BJ (cell line): ENCODE measurements at regions not wholly inside any gene's neighbourhood (a gene's known extent, or its start where the extent isn't known, plus 50 kb on each side); places are given as distances from the start of the nearest gene placed in this dataset.

Experiments used
- CTCF ChIA-PET: fragments of 350-600 bp; formaldehyde crosslinking; extraction: SDS; loops from one replicate; lab custom pipeline; 2021; ENCODE audit warnings: antibody characterized with exemption, inconsistent platforms; lab: Yijun Ruan, JAX
- POLR2A ChIA-PET: fragments of 300-600 bp; sonication (Branson Sonifier 250); formaldehyde crosslinking; extraction: SDS; loops from one replicate; lab custom pipeline; 2021; ENCODE audit warnings: antibody characterized with exemption; lab: Charles Lee
- DNase-seq: peaks from one replicate; pipeline ENCODE4 v3.0.0-alpha.2; 2011; ENCODE audit warnings: low read depth
- H3K27me3 ChIP-seq: 2 replicates; pipeline ENCODE4 v1.6.0; 2011; ENCODE audit warnings: low read length; ENCODE audit not compliant: control insufficient read depth, insufficient read depth
- H3K36me3 ChIP-seq: 2 replicates; pipeline ENCODE4 v1.5.1; 2011; ENCODE audit warnings: low read length; ENCODE audit not compliant: control insufficient read depth, insufficient read depth
- H3K4me3 ChIP-seq: 2 replicates; pipeline ENCODE4 v1.5.1; 2011; ENCODE audit warnings: low read depth, mild to moderate bottlenecking, control low read depth, low read length
- TF ChIP-seq, protein P1 (sequence below): IDR thresholded peaks from 2 replicates; pipeline ENCODE4 v1.5.1; 2011; ENCODE audit warnings: low read depth, mild to moderate bottlenecking, control low read depth, inconsistent platforms, low read length, moderate library complexity; ENCODE audit not compliant: insufficient read depth

GRCh38 chr7:41489885-41490284 is 213.0 kb downstream of the INHBA start:
- CTCF ChIA-PET, result no interaction called here
- H3K27me3 ChIP-seq, result no peaks in the 10 kb centered on the region
- no peak for DNase-seq
- TF ChIP-seq, protein P1, sequence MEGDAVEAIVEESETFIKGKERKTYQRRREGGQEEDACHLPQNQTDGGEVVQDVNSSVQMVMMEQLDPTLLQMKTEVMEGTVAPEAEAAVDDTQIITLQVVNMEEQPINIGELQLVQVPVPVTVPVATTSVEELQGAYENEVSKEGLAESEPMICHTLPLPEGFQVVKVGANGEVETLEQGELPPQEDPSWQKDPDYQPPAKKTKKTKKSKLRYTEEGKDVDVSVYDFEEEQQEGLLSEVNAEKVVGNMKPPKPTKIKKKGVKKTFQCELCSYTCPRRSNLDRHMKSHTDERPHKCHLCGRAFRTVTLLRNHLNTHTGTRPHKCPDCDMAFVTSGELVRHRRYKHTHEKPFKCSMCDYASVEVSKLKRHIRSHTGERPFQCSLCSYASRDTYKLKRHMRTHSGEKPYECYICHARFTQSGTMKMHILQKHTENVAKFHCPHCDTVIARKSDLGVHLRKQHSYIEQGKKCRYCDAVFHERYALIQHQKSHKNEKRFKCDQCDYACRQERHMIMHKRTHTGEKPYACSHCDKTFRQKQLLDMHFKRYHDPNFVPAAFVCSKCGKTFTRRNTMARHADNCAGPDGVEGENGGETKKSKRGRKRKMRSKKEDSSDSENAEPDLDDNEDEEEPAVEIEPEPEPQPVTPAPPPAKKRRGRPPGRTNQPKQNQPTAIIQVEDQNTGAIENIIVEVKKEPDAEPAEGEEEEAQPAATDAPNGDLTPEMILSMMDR, result no peak
- no peaks in the 10 kb centered on the region for H3K36me3 ChIP-seq
- no peak overlapping the region for H3K4me3 ChIP-seq
- POLR2A ChIA-PET, result no interaction called here

- TF ChIP-seq, protein P1, result no peak
- POLR2A ChIA-PET, result no interaction called here
- Histone ChIP-seq H3K4me3 (no peak overlapping the region), H3K27me3 (no peaks in the 10 kb centered on the region), H3K36me3 (no peaks in the 10 kb centered on the region)
- no peak for DNase-seq
- CTCF ChIA-PET, result interaction anchor here (1.4 to 1.5 kb wide), 2 partner anchors 9 to 18 kb away, joined by 3 read pairs; no protein-coding TSS in a partner anchor
Measured at GRCh38 chr7:41487229-41487940, 215.5 kb downstream of the INHBA start.

- no peak for DNase-seq
- TF ChIP-seq, protein P1, result no peak
- H3K36me3 ChIP-seq, result no peaks in the 10 kb centered on the region
- ChIA-PET POLR2A (no interaction called here), CTCF (interaction anchor here (0.7 kb wide), 1 partner anchor 726 kb away, joined by 3 read pairs; no protein-coding TSS in a partner anchor)
- no peaks in the 10 kb centered on the region for H3K27me3 ChIP-seq
- H3K4me3 ChIP-seq, result no peak overlapping the region
Measured at GRCh38 chr7:41481353-41481752, 221.5 kb downstream of the INHBA start.

DNA sequence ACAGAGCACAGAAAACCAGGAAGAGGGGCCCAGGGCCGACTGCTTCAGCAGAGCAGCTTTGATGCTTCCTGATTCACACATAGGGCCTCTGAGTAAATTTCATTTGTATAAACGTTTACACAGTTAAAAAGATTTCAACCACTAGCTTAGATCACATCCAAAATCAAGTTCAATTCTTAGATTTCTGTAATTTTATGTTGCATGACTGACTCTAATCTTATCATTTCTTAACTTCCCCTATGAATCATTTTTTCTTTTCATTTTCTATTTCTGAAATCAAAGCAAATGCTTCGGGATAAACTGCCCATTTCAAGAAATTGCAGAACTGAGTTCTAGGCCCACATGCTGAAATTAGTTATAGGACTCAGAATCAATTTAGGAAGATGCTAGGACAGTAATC is 224.7 kb downstream of the INHBA start:
- H3K27me3 ChIP-seq, result no peaks in the 10 kb centered on the region
- CTCF ChIA-PET, result interaction anchor here (1.5 kb wide), 1 partner anchor 10 kb away, joined by 3 read pairs; no protein-coding TSS in a partner anchor
- H3K36me3 ChIP-seq, result no peaks in the 10 kb centered on the region
- DNase-seq, result no peak
- TF ChIP-seq, protein P1, result no peak
- POLR2A ChIA-PET, result no interaction called here
- H3K4me3 ChIP-seq, result no peak overlapping the region

GRCh38 chr7:41476460-41476803 is 226.5 kb downstream of the INHBA start:
- TF ChIP-seq, protein P1, result no peak
- CTCF ChIA-PET, result no interaction called here
- DNase-seq, result no peak
- Histone ChIP-seq H3K36me3 (no peaks in the 10 kb centered on the region), H3K4me3 (no peak overlapping the region), H3K27me3 (no peaks in the 10 kb centered on the region)
- POLR2A ChIA-PET, result no interaction called here
